Stimulated activated CD4-positive, alpha-beta T cell treated with anti-CD3 and anti-CD28 coated beads, Interleukin-15, amount 100 ng/mL, for 24 hours (primary cell): ENCODE measurements at regions not wholly inside any gene's neighbourhood (a gene's known extent, or its start where the extent isn't known, plus 50 kb on each side); places are given as distances from the start of the nearest gene placed in this dataset.
A peak's percentile ranks its signal among the peaks of the same experiment; 100 is the strongest.

Source experiments
- DNase-seq: peaks from one replicate; pipeline ENCODE4 v3.0.0-alpha.2; 2020

GRCh38 chr16:66002601-66003000 lies 363.9 kb upstream of the CDH5 start:
- no peak for DNase-seq

- DNase-seq: no peak
Measured at GRCh38 chr16:66001432-66001831, 365.1 kb upstream of the CDH5 start.

- DNase-seq: no peak
Measured at GRCh38 chr16:65998443-65998842, 368.0 kb upstream of the CDH5 start.

- no peak for DNase-seq
Measured at GRCh38 chr16:65994291-65994690, 372.2 kb upstream of the CDH5 start.

GRCh38 chr16:65991149-65991701 lies 375.3 kb upstream of the CDH5 start:
- no peak for DNase-seq

GRCh38 chr16:65989861-65990604 lies 376.5 kb upstream of the CDH5 start:
- DNase-seq: no peak

GRCh38 chr16:65988024-65988595 lies 378.4 kb upstream of the CDH5 start:
- DNase-seq: no peak

GRCh38 chr16:65984296-65984695 lies 382.2 kb upstream of the CDH5 start:
- DNase-seq: no peak

GRCh38 chr16:65981057-65981456 lies 385.4 kb upstream of the CDH5 start:
- DNase-seq: no peak

GRCh38 chr16:65975049-65975708 lies 391.3 kb upstream of the CDH5 start:
- DNase-seq: peak; percentile 27

- no peak for DNase-seq
Measured at GRCh38 chr16:65967376-65967775, 399.1 kb upstream of the CDH5 start.

- DNase-seq: no peak
Measured at GRCh38 chr16:65965628-65966027, 400.9 kb upstream of the CDH5 start.

- no peak for DNase-seq
Measured at GRCh38 chr16:65964752-65965151, 401.7 kb upstream of the CDH5 start.

GRCh38 chr16:65961476-65962143 lies 404.9 kb upstream of the CDH5 start:
- DNase-seq: no peak

GRCh38 chr16:65959983-65960382 lies 406.5 kb upstream of the CDH5 start:
- no peak for DNase-seq

GRCh38 chr16:65958086-65958485 lies 408.4 kb upstream of the CDH5 start:
- DNase-seq: no peak

- no peak for DNase-seq
Measured at GRCh38 chr16:65956100-65956499, 410.4 kb upstream of the CDH5 start.

- DNase-seq: no peak
Measured at GRCh38 chr16:65954446-65954845, 412.0 kb upstream of the CDH5 start.

GRCh38 chr16:65950211-65950610 lies 416.3 kb upstream of the CDH5 start:
- DNase-seq: no peak

- DNase-seq: no peak
Measured at GRCh38 chr16:65948361-65948760, 418.1 kb upstream of the CDH5 start.

- no peak for DNase-seq
Measured at GRCh38 chr16:65947951-65948350, 418.5 kb upstream of the CDH5 start.

GRCh38 chr16:65945493-65945892 lies 421.0 kb upstream of the CDH5 start:
- no peak for DNase-seq

GRCh38 chr16:65944361-65944760 lies 422.1 kb upstream of the CDH5 start:
- DNase-seq: no peak
